ENCODE measurements at regions not wholly inside any gene's neighbourhood (a gene's known extent, or its start where the extent isn't known, plus 50 kb on each side); places are given as distances from the start of the nearest gene placed in this dataset.

DNA sequence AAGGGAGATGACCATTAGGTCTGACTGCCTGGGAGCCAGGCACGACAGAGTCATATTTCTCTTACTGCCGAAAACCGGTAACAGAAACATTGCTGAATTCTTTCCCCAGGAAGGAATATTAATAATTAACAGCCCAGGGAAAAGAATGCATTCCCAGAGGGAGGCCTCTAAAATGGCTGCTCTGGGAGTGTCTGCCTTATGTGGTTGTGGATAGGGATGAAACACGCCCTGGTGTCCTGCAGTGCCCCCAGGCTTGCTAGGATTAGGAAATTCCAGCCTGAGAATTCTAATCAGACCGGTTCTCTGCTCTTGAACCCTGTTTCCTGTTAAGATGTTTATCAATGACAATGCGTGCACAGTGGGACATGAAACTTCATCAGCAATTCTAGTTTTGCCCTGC, 226.7 kb downstream of the GPAM start:
- H2BK20ac ChIP-seq (ENCODE audit: low read length): no peak overlapping the region
- no peaks in the 10 kb centered on the region for H3K79me2 ChIP-seq (ENCODE audit: control insufficient read depth in 1 of 2, insufficient read depth in 2 of 2, low read length in 2 of 2)
- DNase-seq (ENCODE audit: low read depth in 1 of 2, low spot score in 2 of 2): no peak
- H4K5ac ChIP-seq (ENCODE audit: insufficient read length, low read depth, low read length): no peak overlapping the region
- POLR2A ChIA-PET (ENCODE audit: partially characterized antibody): no interaction called here
- no peak overlapping the region for H3K27ac ChIP-seq (ENCODE audit: low read depth, low read length)
- H3K9me3 ChIP-seq (ENCODE audit: insufficient read depth in 2 of 2, low read depth in 1 of 2, low read length in 1 of 2): peaks cover 9 to 13% of the 10 kb centered on the region in 2 experiments; a peak in 3 of 4 replicates
- no peak overlapping the region for H4K8ac ChIP-seq (ENCODE audit: extremely low read depth, insufficient read depth, low read length)
- H3K18ac ChIP-seq (ENCODE audit: extremely low read depth, low read length): no peak overlapping the region
- no peak overlapping the region for H2BK12ac ChIP-seq (ENCODE audit: low read depth, low read length)
- no peak overlapping the region for H2BK15ac ChIP-seq (ENCODE audit: low read length)
- no peak overlapping the region for H3K9ac ChIP-seq (replicated peaks in 1 of 4; ENCODE audit: extremely low read depth in 1 of 4, low read depth in 3 of 4, low read length in 3 of 4)
- no peaks in the 10 kb centered on the region for H4K20me1 ChIP-seq (replicated peaks in 1 of 2; ENCODE audit: control insufficient read depth in 1 of 2, insufficient read depth in 2 of 2, low read length in 2 of 2)
- no peak overlapping the region for H3K23ac ChIP-seq (ENCODE audit: insufficient read length)
- no peaks in the 10 kb centered on the region for H3K23me2 ChIP-seq (ENCODE audit: low read depth, low read length)
- H3K4me1 ChIP-seq (replicated peaks in 1 of 4; ENCODE audit: control insufficient read depth in 3 of 4, insufficient read depth in 4 of 4, low read length in 3 of 4): no peaks in the 10 kb centered on the region
- 89% methylated on average over 6 of the region's 6 CpGs; no CpG with 5 or more reads in 1 of the 2 experiments for WGBS, 2 experiments (ENCODE audit: extremely low coverage in 1 of 2, insufficient coverage in 1 of 2, insufficient read length in 1 of 2, insufficient replicate concordance in 2 of 2, low coverage in 1 of 2, low lambda C conversion rate in 2 of 2, missing lambda C conversion rate in 1 of 2)
- H3K56ac ChIP-seq (replicated peaks; ENCODE audit: insufficient read length, low read depth, low read length): no peak overlapping the region
- no peak overlapping the region for H2AK5ac ChIP-seq (ENCODE audit: low read depth, low read length)
- no peak overlapping the region for H2BK120ac ChIP-seq (replicated peaks; ENCODE audit: low read depth, low read length)
- no peaks in the 10 kb centered on the region for H3K79me1 ChIP-seq (ENCODE audit: low read depth, low read length)
- FAIRE-seq: no peak
- no peak overlapping the region for H3K4me3 ChIP-seq (ENCODE audit: extremely low read depth in 1 of 4, insufficient read depth in 2 of 4, low read depth in 3 of 4, low read length in 4 of 4)
- H2AFZ ChIP-seq (ENCODE audit: low read length): no peak overlapping the region
- CTCF ChIA-PET (ENCODE audit: partially characterized antibody): interaction anchor here (1.6 kb wide), 1 partner anchor 23 kb away, joined by 3 read pairs; no protein-coding TSS in a partner anchor
- no peaks in the 10 kb centered on the region for H3K27me3 ChIP-seq (replicated peaks in 1 of 4; ENCODE audit: control insufficient read depth in 3 of 4, extremely low read depth in 1 of 4, insufficient read depth in 3 of 4, low read length in 3 of 4)
- no peaks in the 10 kb centered on the region for H3K36me3 ChIP-seq (ENCODE audit: control insufficient read depth in 2 of 4, insufficient read depth in 4 of 4, low read length in 3 of 4)
- H2BK5ac ChIP-seq (ENCODE audit: low read depth, low read length): no peak overlapping the region
- no peak overlapping the region for H3K4me2 ChIP-seq (ENCODE audit: insufficient read depth in 1 of 2, low read depth in 2 of 2, low read length in 2 of 2)
- H3K14ac ChIP-seq (ENCODE audit: insufficient read length): no peak overlapping the region
- H3K4ac ChIP-seq (replicated peaks; ENCODE audit: insufficient read length, low read depth, low read length): no peak overlapping the region
- no peak overlapping the region for H4K91ac ChIP-seq (replicated peaks; ENCODE audit: insufficient read length, low read length)
- TF ChIP-seq RBBP5 (IDR thresholded peaks at IDR 0.05; ENCODE audit: borderline replicate concordance, low read depth, low read length) (no peak), SP1 (IDR thresholded peaks at IDR 0.05; ENCODE audit: low read depth, low read length) (no peak), TEAD4 (IDR thresholded peaks at IDR 0.05; ENCODE audit: low read depth, low read length) (0 out of 2 replicates have a peak, but pooled peaks have one; percentile 45), PHF8 (conservative IDR thresholded peaks at IDR 0.05; ENCODE audit: low read depth, low read length) (no peak), EP300 (IDR thresholded peaks at IDR 0.05; ENCODE audit: borderline replicate concordance in 1 of 2, low read depth in 2 of 2, low read length in 2 of 2) (peak in 1 of 2 experiments; percentile 95; a peak in 1 of 3 replicates)

Data from H1 (cell line).